K562 (cell line): ENCODE measurements at regions not wholly inside any gene's neighbourhood (a gene's known extent, or its start where the extent isn't known, plus 50 kb on each side); places are given as distances from the start of the nearest gene placed in this dataset.

Experiments
- ATAC-seq: fragments of 200-7000 bp; cut with Tn5 transposase; 3 replicates; pipeline ENCODE4 v1.9.1; 2020; ENCODE audit warnings: moderate library complexity
- BruUV-seq: library from RNA; stranded (reverse); fragments of 400-500 nt; replicated peaks from 2 replicates; lab custom pipeline; 2021; lab: Mats Ljungman, UMichigan
- CTCF ChIA-PET: fragments of 300-600 bp; formaldehyde crosslinking; extraction: SDS; loops from one replicate; lab custom pipeline; 2021; ENCODE audit warnings: low intra/inter-chr PET ratio; lab: Yijun Ruan, JAX
- POLR2A ChIA-PET: fragments of 300-600, 350-650 bp; sonication (Branson Sonifier 250); formaldehyde crosslinking; extraction: SDS; loops from one replicate; lab custom pipeline; 2021; ENCODE audit warnings: antibody characterized with exemption, inconsistent platforms; lab: Yijun Ruan, JAX
- DNase-seq, 4 experiments: peaks; one replicate each; pipeline versions ENCODE4 v3.0.0 to v3.0.0-alpha.2; 2011 to 2018; ENCODE audit warnings: low spot score in 3 of 4, mixed read lengths in 3 of 4; ENCODE audit errors: extremely low read depth in 1 of 4
- FAIRE-seq: peaks from 2 replicates; lab custom pipeline; 2011; peaks lifted over from hg19 to GRCh38; lab: Jason Lieb, UNC
- H2AFZ ChIP-seq: 2 replicates; pipeline ENCODE4 v1.6.0; 2011; ENCODE audit warnings: low read depth, low read length, control low read depth, inconsistent platforms
- H3K27ac ChIP-seq: fragments of 200-600 bp; 3 replicates; pipeline ENCODE4 v1.8.0; 2011; ENCODE audit warnings: low read depth, mild to moderate bottlenecking, control low read depth, inconsistent platforms, low read length, moderate library complexity, mixed read lengths; ENCODE audit errors: extremely low read depth
- H3K27me3 ChIP-seq, 2 experiments: fragments of 300-600 bp in 1 of 2; 2 replicates in 1 of 2; 3 replicates in 1 of 2; pipeline versions ENCODE4 v1.6.0 to v1.8.0; 2011; ENCODE audit warnings: inconsistent platforms in 2 of 2, low read length in 2 of 2, mild to moderate bottlenecking in 1 of 2, mixed read lengths in 1 of 2, moderate library complexity in 1 of 2; ENCODE audit not compliant: control insufficient read depth in 2 of 2, insufficient read depth in 2 of 2
- H3K36me3 ChIP-seq: fragments of 300-600 bp; 3 replicates; pipeline ENCODE4 v1.8.0; 2011; ENCODE audit warnings: mild to moderate bottlenecking, low read length, inconsistent platforms; ENCODE audit not compliant: control insufficient read depth, insufficient read depth
- H3K4me1 ChIP-seq, 2 experiments: fragments of 200-600 bp in 1 of 2; replicated peaks in 1 of 2; 2 replicates in 1 of 2; 3 replicates in 1 of 2; pipeline versions ENCODE4 v1.5.1 to v1.8.0; 2011; ENCODE audit warnings: inconsistent platforms in 2 of 2, low read length in 2 of 2, mild to moderate bottlenecking in 1 of 2, mixed read lengths in 1 of 2, moderate library complexity in 1 of 2; ENCODE audit not compliant: control insufficient read depth in 2 of 2, insufficient read depth in 2 of 2
- H3K4me2 ChIP-seq: 2 replicates; pipeline ENCODE4 v1.6.1; 2011; ENCODE audit warnings: low read length, control low read depth, inconsistent platforms, mixed read lengths; ENCODE audit not compliant: insufficient read depth
- H3K4me3 ChIP-seq: fragments of 200-600 bp; sonication (generic), shearing (Covaris generic); 2 replicates; pipeline ENCODE4 v1.5.1; 2016; ENCODE audit warnings: control low read depth, inconsistent platforms
- H3K79me2 ChIP-seq: fragments of 200-600 bp; 3 replicates; pipeline ENCODE4 v1.8.0; 2011; ENCODE audit warnings: low read length, inconsistent platforms; ENCODE audit not compliant: control insufficient read depth, insufficient read depth
- H3K9ac ChIP-seq, 2 experiments: 2 replicates each; pipeline versions ENCODE4 v1.6.0 to v1.6.1; 2011; ENCODE audit warnings: low read depth in 2 of 2, low read length in 2 of 2, control low read depth in 1 of 2, inconsistent platforms in 1 of 2, mild to moderate bottlenecking in 1 of 2, mixed read lengths in 1 of 2; ENCODE audit not compliant: insufficient read depth in 1 of 2
- H3K9me1 ChIP-seq: one replicate; pipeline ENCODE4 v1.6.0; 2011; ENCODE audit warnings: inconsistent platforms, mild to moderate bottlenecking, low read length, moderate library complexity; ENCODE audit not compliant: control insufficient read depth, insufficient read depth
- H3K9me3 ChIP-seq: replicated peaks from 2 replicates; pipeline ENCODE4 v1.5.1; 2011; ENCODE audit warnings: low read depth, low read length, inconsistent platforms; ENCODE audit not compliant: control insufficient read depth, insufficient read depth
- H4K20me1 ChIP-seq: replicated peaks from 2 replicates; pipeline ENCODE4 v1.6.1; 2011; ENCODE audit warnings: low read length, inconsistent platforms, mixed read lengths; ENCODE audit not compliant: control insufficient read depth, insufficient read depth
- ADNP ChIP-seq: fragments of 200-800 bp; sonication (Bioruptor generic); IDR thresholded peaks from 2 replicates; pipeline ENCODE4 v1.6.1; 2016; ENCODE audit warnings: missing genetic modification characterization, missing compliant biosample characterization
- MTA1 ChIP-seq: fragments of 450-650 bp; IDR thresholded peaks from 2 replicates; pipeline ENCODE4 v1.6.1; 2017; ENCODE audit warnings: borderline replicate concordance
- POLR2B ChIP-seq: fragments of 450-650 bp; IDR thresholded peaks from 2 replicates; pipeline ENCODE4 v1.6.1; 2018; ENCODE audit warnings: low read depth; ENCODE audit not compliant: partially characterized antibody
- PRPF4 ChIP-seq: fragments of 200-400 bp; formaldehyde crosslinking; IDR thresholded peaks from one replicate; pipeline ENCODE4 v1.6.1; 2017; ENCODE audit warnings: low read length, low read depth, mild to moderate bottlenecking; ENCODE audit not compliant: insufficient read depth, poor library complexity, severe bottlenecking
- SMARCA5 ChIP-seq: fragments of 450-650 bp; IDR thresholded peaks from 2 replicates; pipeline ENCODE4 v1.6.1; 2016
- SP2 ChIP-seq: IDR thresholded peaks from 2 replicates; pipeline ENCODE4 v1.6.1; 2011; ENCODE audit warnings: mild to moderate bottlenecking, low read depth, low read length, moderate library complexity; ENCODE audit not compliant: poor library complexity, severe bottlenecking; ENCODE audit errors: extremely low read depth
- U2AF1 ChIP-seq: fragments of 200-400 bp; formaldehyde crosslinking; optimal IDR thresholded peaks from 2 replicates; pipeline ENCODE3; 2017; ENCODE audit warnings: mild to moderate bottlenecking, low read depth, low read length, moderate library complexity
- ZNF146 ChIP-seq: IDR thresholded peaks from one replicate; pipeline ENCODE4 v1.6.1; 2018; ENCODE audit warnings: missing compliant biosample characterization; ENCODE audit not compliant: unreplicated experiment
- WGBS: fragments of 100-300 bp; shearing (Covaris generic); methylation state at CpG from one replicate; pipeline ENCODE4 v1.1.6; 2016; ENCODE audit warnings: low coverage, mixed read lengths; ENCODE audit not compliant: insufficient coverage; ENCODE audit errors: missing lambda C conversion rate; 5-methylcytosine and 5-hydroxymethylcytosine counted together
- in situ Hi-C: fragments of 300-500 bp; cut with MboI; formaldehyde crosslinking; loops from 4 replicates; pipeline ENCODE4 v1.15.0; 2018; ENCODE audit warnings: inconsistent platforms, mixed read lengths
- intact Hi-C: fragments of 100-400 bp; cut with micrococcal nuclease; formaldehyde crosslinking; loops from 2 replicates; pipeline ENCODE4 v1.14.2; 2022

DNA sequence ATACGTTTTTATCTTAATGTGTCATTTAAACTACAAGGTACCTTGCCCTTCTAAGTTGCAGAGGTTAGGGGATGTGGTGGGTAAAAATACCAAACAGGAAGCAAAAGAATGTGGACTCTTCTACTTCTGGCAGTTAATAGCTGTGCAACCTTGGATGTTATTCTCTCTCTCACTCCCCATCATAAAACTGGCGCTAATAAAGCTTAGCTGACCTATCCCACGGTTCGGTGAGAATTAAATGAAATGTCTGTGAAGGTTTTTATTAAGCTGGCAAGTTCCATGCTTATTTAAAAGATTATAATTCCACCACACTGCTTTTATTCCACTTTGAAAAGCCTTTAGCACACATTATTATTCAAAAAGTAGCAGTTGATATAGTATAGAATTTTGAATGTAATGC lies 127.8 kb upstream of the SLC22A23 start:
- TF ChIP-seq PRPF4 (no peak), ADNP (no peak), U2AF1 (no peak), POLR2B (no peak), ZNF146 (no peak), MTA1 (no peak), SP2 (no peak), SMARCA5 (no peak)
- CTCF ChIA-PET: no interaction called here
- no TSS peak for BruUV-seq
- no peak for FAIRE-seq
- intact Hi-C loops (no loop called here), in situ Hi-C loops (no loop called here)
- no peaks in the 10 kb centered on the region for H3K9me1 ChIP-seq
- POLR2A ChIA-PET: no interaction called here
- no peaks in the 10 kb centered on the region for H3K9me3 ChIP-seq
- H3K4me1 ChIP-seq: peaks cover 0 to 4% of the 10 kb centered on the region in 2 experiments; a peak in 1 of 5 replicates
- H2AFZ ChIP-seq: no peak overlapping the region
- 0% methylated on average over 4 of the region's 4 CpGs for WGBS
- H3K27me3 ChIP-seq: peaks cover 16 to 21% of the 10 kb centered on the region in 2 experiments
- H3K36me3 ChIP-seq: no peaks in the 10 kb centered on the region
- H3K9ac ChIP-seq: no peak overlapping the region
- no peaks in the 10 kb centered on the region for H4K20me1 ChIP-seq
- H3K4me3 ChIP-seq: no peak overlapping the region
- no peak overlapping the region for H3K27ac ChIP-seq
- no peaks in the 10 kb centered on the region for H3K79me2 ChIP-seq
- no peak for DNase-seq
- no peak for ATAC-seq
- H3K4me2 ChIP-seq: no peak overlapping the region
